ENCODE measurements at regions not wholly inside any gene's neighbourhood (a gene's known extent, or its start where the extent isn't known, plus 50 kb on each side); places are given as distances from the start of the nearest gene placed in this dataset.

GRCh38 chr4:10998846-10999245, 314.3 kb upstream of the CLNK start:
- no peak for DNase-seq (ENCODE audit: extremely low spot score)
- POLR2A ChIA-PET = no interaction called here
- CTCF ChIA-PET = no interaction called here
- TF ChIP-seq, protein P1, sequence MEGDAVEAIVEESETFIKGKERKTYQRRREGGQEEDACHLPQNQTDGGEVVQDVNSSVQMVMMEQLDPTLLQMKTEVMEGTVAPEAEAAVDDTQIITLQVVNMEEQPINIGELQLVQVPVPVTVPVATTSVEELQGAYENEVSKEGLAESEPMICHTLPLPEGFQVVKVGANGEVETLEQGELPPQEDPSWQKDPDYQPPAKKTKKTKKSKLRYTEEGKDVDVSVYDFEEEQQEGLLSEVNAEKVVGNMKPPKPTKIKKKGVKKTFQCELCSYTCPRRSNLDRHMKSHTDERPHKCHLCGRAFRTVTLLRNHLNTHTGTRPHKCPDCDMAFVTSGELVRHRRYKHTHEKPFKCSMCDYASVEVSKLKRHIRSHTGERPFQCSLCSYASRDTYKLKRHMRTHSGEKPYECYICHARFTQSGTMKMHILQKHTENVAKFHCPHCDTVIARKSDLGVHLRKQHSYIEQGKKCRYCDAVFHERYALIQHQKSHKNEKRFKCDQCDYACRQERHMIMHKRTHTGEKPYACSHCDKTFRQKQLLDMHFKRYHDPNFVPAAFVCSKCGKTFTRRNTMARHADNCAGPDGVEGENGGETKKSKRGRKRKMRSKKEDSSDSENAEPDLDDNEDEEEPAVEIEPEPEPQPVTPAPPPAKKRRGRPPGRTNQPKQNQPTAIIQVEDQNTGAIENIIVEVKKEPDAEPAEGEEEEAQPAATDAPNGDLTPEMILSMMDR (IDR thresholded peaks at IDR 0.05; ENCODE audit: control extremely low read depth, extremely low read depth, low read depth, missing control alignments) = no peak

- ChIA-PET POLR2A (no interaction called here), CTCF (no interaction called here)
- no peak for DNase-seq (ENCODE audit: extremely low spot score)
- TF ChIP-seq, protein P1 (IDR thresholded peaks at IDR 0.05; ENCODE audit: control extremely low read depth, extremely low read depth, low read depth, missing control alignments) = no peak
These were observed 300.2 kb upstream of the CLNK start for GRCh38 chr4:10984815-10985214.

DNA sequence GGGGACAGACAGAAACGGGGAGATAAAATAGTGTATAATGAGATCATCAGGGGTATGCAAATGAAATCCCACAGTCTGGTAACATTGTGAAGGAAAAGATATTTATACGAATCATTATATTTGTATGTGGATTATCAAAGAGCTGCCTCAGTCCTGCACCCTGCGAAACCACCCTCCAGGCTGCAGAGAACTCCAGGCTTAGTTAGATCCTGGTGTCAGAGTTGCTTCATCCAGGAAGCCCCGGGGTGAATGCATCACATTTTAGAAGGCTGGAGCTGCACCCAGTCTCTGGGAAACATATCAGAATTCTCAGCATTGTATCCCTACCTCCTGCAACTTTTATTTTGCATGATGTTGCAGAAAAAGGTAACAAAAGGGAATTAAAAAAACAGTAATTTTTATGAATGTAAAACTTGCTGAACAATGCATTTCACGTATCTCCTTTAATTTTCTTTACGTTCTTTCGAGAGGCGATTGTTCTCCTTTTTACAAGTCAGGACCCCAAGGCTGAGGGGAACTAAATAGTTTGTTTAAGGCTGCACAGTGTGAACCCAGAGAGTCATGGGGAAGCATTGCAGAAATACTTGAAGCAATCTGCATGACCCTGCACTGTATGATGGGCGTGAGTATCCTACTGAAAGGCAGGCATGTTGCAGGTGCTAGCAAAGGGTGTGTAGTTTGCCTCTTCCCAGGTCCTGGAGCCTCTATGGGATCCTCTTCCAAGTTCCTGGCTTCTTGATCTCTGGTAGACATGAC, 299.5 kb upstream of the CLNK start:
- ChIA-PET CTCF (no interaction called here), POLR2A (no interaction called here)
- TF ChIP-seq, protein P1 (IDR thresholded peaks at IDR 0.05; ENCODE audit: control extremely low read depth, extremely low read depth, low read depth, missing control alignments) = no peak
- no peak for DNase-seq (ENCODE audit: extremely low spot score)

DNA sequence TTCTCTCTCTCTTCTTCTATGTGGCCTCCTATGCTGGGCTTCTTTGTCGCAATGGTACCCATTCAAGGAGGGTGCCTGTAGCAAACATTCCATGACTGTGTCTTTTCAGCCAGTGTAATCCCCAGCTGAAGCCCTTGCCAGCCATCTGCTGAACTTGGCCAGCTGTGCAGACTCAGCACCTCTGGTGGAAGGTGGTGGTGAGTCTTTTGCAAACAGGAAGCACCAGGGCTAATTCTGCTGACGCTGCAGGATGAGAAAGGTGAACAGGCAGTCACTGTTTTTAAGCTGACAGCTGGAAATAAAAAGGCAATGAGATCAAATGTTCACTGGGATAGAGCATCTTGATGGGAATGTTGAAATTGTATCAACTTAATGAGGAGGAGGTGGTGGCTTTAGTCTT, 298.7 kb upstream of the CLNK start:
- no peak for DNase-seq (ENCODE audit: extremely low spot score)
- TF ChIP-seq, protein P1 (IDR thresholded peaks at IDR 0.05; ENCODE audit: control extremely low read depth, extremely low read depth, low read depth, missing control alignments) = no peak
- ChIA-PET POLR2A (no interaction called here), CTCF (interaction anchor here (1.1 kb wide), 1 partner anchor 14 kb away, joined by 3 read pairs; no protein-coding TSS in a partner anchor)

DNA sequence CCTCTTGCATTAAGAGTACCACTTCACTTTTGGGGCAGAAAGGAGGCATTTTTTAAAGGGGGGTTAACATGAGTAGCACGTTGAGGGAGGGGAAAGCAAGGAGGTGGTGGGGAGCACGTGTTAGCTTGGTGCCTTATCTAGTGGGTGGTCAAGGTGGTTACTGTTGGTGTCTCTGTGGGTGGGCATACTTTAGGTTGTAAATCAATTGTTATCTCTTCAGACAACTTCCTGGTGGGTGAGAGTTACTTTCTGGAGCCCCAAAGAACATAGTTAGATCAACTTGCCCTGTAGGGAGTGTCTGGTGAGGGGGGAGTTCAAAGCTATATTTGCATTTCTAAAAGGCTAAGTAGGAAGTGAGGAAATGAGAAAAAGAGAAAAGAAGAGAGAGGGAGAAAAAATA, 297.7 kb upstream of the CLNK start:
- TF ChIP-seq, protein P1 (IDR thresholded peaks at IDR 0.05; ENCODE audit: control extremely low read depth, extremely low read depth, low read depth, missing control alignments) = no peak
- no peak for DNase-seq (ENCODE audit: extremely low spot score)
- POLR2A ChIA-PET = no interaction called here
- CTCF ChIA-PET = interaction anchor here (1.1 kb wide), 1 partner anchor 13 kb away, joined by 3 read pairs; no protein-coding TSS in a partner anchor

DNA sequence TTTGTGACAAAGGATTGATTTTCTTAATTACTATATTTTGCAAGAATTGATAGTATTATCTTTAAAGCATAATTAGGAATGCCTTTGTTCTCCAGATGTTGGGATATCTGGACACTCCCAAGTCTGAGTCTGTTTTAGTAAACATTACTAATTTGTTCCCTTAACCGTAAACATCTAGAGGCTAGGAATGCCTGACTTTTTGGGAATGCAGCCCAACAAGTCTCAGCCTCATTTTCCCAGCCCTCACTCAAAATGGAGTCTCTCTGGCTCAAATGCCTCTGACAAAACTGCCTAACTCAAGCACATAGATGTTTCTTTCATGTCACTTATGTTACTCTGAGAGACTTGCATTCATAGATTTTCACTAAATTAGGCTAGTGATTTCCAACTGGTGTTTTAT, 297.0 kb upstream of the CLNK start:
- ChIA-PET POLR2A (no interaction called here), CTCF (interaction anchor here (1.0 to 1.3 kb wide), 2 partner anchors 10 to 12 kb away, joined by 3 read pairs; no protein-coding TSS in a partner anchor)
- no peak for DNase-seq (ENCODE audit: extremely low spot score)
- TF ChIP-seq, protein P1 (IDR thresholded peaks at IDR 0.05; ENCODE audit: control extremely low read depth, extremely low read depth, low read depth, missing control alignments) = no peak
